GM12891 (cell line): ENCODE measurements at regions not wholly inside any gene's neighbourhood (a gene's known extent, or its start where the extent isn't known, plus 50 kb on each side); places are given as distances from the start of the nearest gene placed in this dataset.

ENCODE experiments used
- DNase-seq: peaks from one replicate; pipeline ENCODE4 v3.0.0; 2011; ENCODE audit warnings: low spot score; ENCODE audit not compliant: insufficient read length
- FAIRE-seq: peaks from 2 replicates; lab custom pipeline; 2011; peaks lifted over from hg19 to GRCh38; lab: Jason Lieb, UNC
- PAX5 ChIP-seq: IDR thresholded peaks from 2 replicates; pipeline ENCODE4 v1.6.1; 2011; ENCODE audit warnings: low read length, moderate library complexity, mild to moderate bottlenecking; ENCODE audit not compliant: insufficient read depth, severe bottlenecking
- POLR2A ChIP-seq: IDR thresholded peaks from 2 replicates; pipeline ENCODE4 v1.6.1; 2011; ENCODE audit warnings: low read depth, low read length, control low read depth
- POLR2AphosphoS5 ChIP-seq: IDR thresholded peaks from 2 replicates; pipeline ENCODE4 v1.6.1; 2011; ENCODE audit warnings: low read depth, low read length, control low read depth
- POU2F2 ChIP-seq: IDR thresholded peaks from 2 replicates; pipeline ENCODE4 v1.6.1; 2011; ENCODE audit warnings: low read depth, mild to moderate bottlenecking, control low read depth, low read length, moderate library complexity
- SPI1 ChIP-seq: IDR thresholded peaks from 2 replicates; pipeline ENCODE4 v1.6.1; 2011; ENCODE audit warnings: low read depth, low read length, control low read depth
- TAF1 ChIP-seq: IDR thresholded peaks from 2 replicates; pipeline ENCODE4 v1.6.1; 2011; ENCODE audit warnings: low read depth, low read length, control low read depth

- DNase-seq, result no peak
- FAIRE-seq, result no peak
- TF ChIP-seq POLR2AphosphoS5 (no peak), SPI1 (no peak), POU2F2 (no peak), TAF1 (no peak), POLR2A (no peak), PAX5 (no peak)
Measured at GRCh38 chr2:167424221-167424620, 535.9 kb downstream of the XIRP2 start.

- DNase-seq (no peak), FAIRE-seq (no peak)
- TF ChIP-seq SPI1, result no peak
- no peak for TF ChIP-seq POLR2A
- no peak for TF ChIP-seq TAF1
- no peak for TF ChIP-seq POU2F2
- no peak for TF ChIP-seq POLR2AphosphoS5
- TF ChIP-seq PAX5, result no peak
Measured at GRCh38 chr2:167423731-167424130, 535.5 kb downstream of the XIRP2 start.

- FAIRE-seq (no peak), DNase-seq (no peak)
- no peak for TF ChIP-seq POLR2AphosphoS5
Measured at GRCh38 chr2:167420211-167420610, 531.9 kb downstream of the XIRP2 start.

- TF ChIP-seq POU2F2, result no peak
- TF ChIP-seq POLR2A, result no peak
- no peak for TF ChIP-seq PAX5
- no peak for TF ChIP-seq POLR2AphosphoS5
- no peak for TF ChIP-seq TAF1
- FAIRE-seq (no peak), DNase-seq (no peak)
Measured at GRCh38 chr2:167415068-167415467, 526.8 kb downstream of the XIRP2 start.

- TF ChIP-seq PAX5 (no peak), POLR2AphosphoS5 (no peak), POU2F2 (no peak), SPI1 (no peak), POLR2A (no peak), TAF1 (no peak)
- DNase-seq (no peak), FAIRE-seq (no peak)
Measured at GRCh38 chr2:167411367-167411766, 523.1 kb downstream of the XIRP2 start.

- TF ChIP-seq SPI1, result no peak
- TF ChIP-seq PAX5, result no peak
- no peak for TF ChIP-seq TAF1
- no peak for TF ChIP-seq POLR2AphosphoS5
- TF ChIP-seq POU2F2, result no peak
- no peak for TF ChIP-seq POLR2A
- no peak for DNase-seq
- no peak for FAIRE-seq
Measured at GRCh38 chr2:167406558-167406957, 518.3 kb downstream of the XIRP2 start.

GRCh38 chr2:167404627-167405284, 516.5 kb downstream of the XIRP2 start:
- DNase-seq (no peak), FAIRE-seq (no peak)
- TF ChIP-seq POLR2AphosphoS5, result no peak
- TF ChIP-seq PAX5, result no peak
- no peak for TF ChIP-seq POU2F2
- no peak for TF ChIP-seq POLR2A

GRCh38 chr2:167401309-167401708, 513.0 kb downstream of the XIRP2 start:
- no peak for FAIRE-seq
- DNase-seq, result no peak
- TF ChIP-seq POLR2AphosphoS5, result no peak
- no peak for TF ChIP-seq POU2F2
- no peak for TF ChIP-seq SPI1
- no peak for TF ChIP-seq POLR2A
- no peak for TF ChIP-seq PAX5
- no peak for TF ChIP-seq TAF1

- no peak for DNase-seq
- FAIRE-seq, result no peak
- TF ChIP-seq POLR2AphosphoS5, result no peak
- TF ChIP-seq POU2F2, result no peak
- TF ChIP-seq POLR2A, result no peak
- TF ChIP-seq PAX5, result no peak
- no peak for TF ChIP-seq TAF1
- TF ChIP-seq SPI1, result no peak
Measured at GRCh38 chr2:167400546-167400945, 512.3 kb downstream of the XIRP2 start.

- no peak for TF ChIP-seq POLR2AphosphoS5
- no peak for TF ChIP-seq SPI1
- no peak for TF ChIP-seq PAX5
- no peak for FAIRE-seq
- DNase-seq, result no peak
Measured at GRCh38 chr2:167398873-167399272, 510.6 kb downstream of the XIRP2 start.
